H9 (cell line): ENCODE measurements at regions not wholly inside any gene's neighbourhood (a gene's known extent, or its start where the extent isn't known, plus 50 kb on each side); places are given as distances from the start of the nearest gene placed in this dataset.

ENCODE experiments used
- DNase-seq: peaks from one replicate; pipeline ENCODE4 v3.0.0-alpha.2; 2017
- H2AFZ ChIP-seq: one replicate; pipeline ENCODE4 v1.6.1; 2013; ENCODE audit warnings: mild to moderate bottlenecking, low read length, control low read depth, moderate library complexity
- H2AK5ac ChIP-seq: 2 replicates; pipeline ENCODE4 v1.6.1; 2013; ENCODE audit warnings: low read length, control low read depth, mixed read lengths; ENCODE audit not compliant: insufficient read length
- H2BK120ac ChIP-seq: one replicate; pipeline ENCODE4 v1.6.1; 2013; ENCODE audit warnings: low read depth, mild to moderate bottlenecking, low read length, control low read depth, inconsistent platforms; ENCODE audit not compliant: poor library complexity, severe bottlenecking
- H2BK12ac ChIP-seq: 2 replicates; pipeline ENCODE4 v1.6.1; 2013; ENCODE audit warnings: low read length, control low read depth, mixed read lengths, low read depth; ENCODE audit not compliant: insufficient read length
- H2BK15ac ChIP-seq: 2 replicates; pipeline ENCODE4 v1.6.1; 2013; ENCODE audit warnings: low read depth, low read length, control low read depth
- H2BK20ac ChIP-seq: one replicate; pipeline ENCODE4 v1.6.1; 2013; ENCODE audit warnings: low read depth, mild to moderate bottlenecking, low read length, control low read depth, inconsistent platforms; ENCODE audit not compliant: poor library complexity, severe bottlenecking
- H2BK5ac ChIP-seq: 2 replicates; pipeline ENCODE4 v1.6.1; 2013; ENCODE audit warnings: low read length, control low read depth, mixed read lengths; ENCODE audit not compliant: insufficient read length
- H3K14ac ChIP-seq: 2 replicates; pipeline ENCODE4 v1.6.1; 2013; ENCODE audit warnings: low read length, control low read depth; ENCODE audit not compliant: insufficient read depth
- H3K18ac ChIP-seq: 2 replicates; pipeline ENCODE4 v1.6.1; 2013; ENCODE audit warnings: low read depth, mild to moderate bottlenecking, mixed read lengths, low read length, control low read depth; ENCODE audit not compliant: insufficient read length
- H3K23ac ChIP-seq: 2 replicates; pipeline ENCODE4 v1.6.1; 2013; ENCODE audit warnings: low read length, control low read depth, mixed read lengths, low read depth; ENCODE audit not compliant: insufficient read length
- H3K23me2 ChIP-seq: 2 replicates; pipeline ENCODE4 v1.6.1; 2013; ENCODE audit warnings: low read depth, mild to moderate bottlenecking, mixed read lengths, low read length, control low read depth; ENCODE audit not compliant: insufficient read length, poor library complexity, severe bottlenecking
- H3K27ac ChIP-seq: 2 replicates; pipeline ENCODE4 v1.5.1; 2013; ENCODE audit warnings: low read length, control low read depth, mixed read lengths, low read depth; ENCODE audit not compliant: insufficient read length
- H3K27me3 ChIP-seq: 2 replicates; pipeline ENCODE4 v1.6.1; 2013; ENCODE audit warnings: low read length, control low read depth, inconsistent platforms; ENCODE audit not compliant: insufficient read depth
- H3K4ac ChIP-seq: 2 replicates; pipeline ENCODE4 v1.6.1; 2013; ENCODE audit warnings: low read depth, mild to moderate bottlenecking, control low read depth, inconsistent platforms, low read length, moderate library complexity
- H3K4me1 ChIP-seq: 2 replicates; pipeline ENCODE4 v1.6.1; 2013; ENCODE audit warnings: low read length, control low read depth, inconsistent platforms; ENCODE audit not compliant: insufficient read depth
- H3K4me2 ChIP-seq: 2 replicates; pipeline ENCODE4 v1.6.1; 2013; ENCODE audit warnings: low read length, control low read depth, mixed read lengths; ENCODE audit not compliant: insufficient read length, insufficient read depth
- H3K56ac ChIP-seq: 2 replicates; pipeline ENCODE4 v1.6.1; 2013; ENCODE audit warnings: low read depth, mild to moderate bottlenecking, mixed read lengths, low read length, control low read depth; ENCODE audit not compliant: insufficient read length
- H3K79me1 ChIP-seq: 2 replicates; pipeline ENCODE4 v1.6.1; 2013; ENCODE audit warnings: low read depth, mild to moderate bottlenecking, moderate library complexity, low read length, control low read depth, inconsistent platforms; ENCODE audit not compliant: insufficient read depth, poor library complexity, severe bottlenecking
- H3K79me2 ChIP-seq: 2 replicates; pipeline ENCODE4 v1.6.1; 2013; ENCODE audit warnings: low read length, control low read depth, inconsistent platforms; ENCODE audit not compliant: insufficient read depth
- H3K9ac ChIP-seq: 2 replicates; pipeline ENCODE4 v1.6.1; 2013; ENCODE audit warnings: low read length, control low read depth, mixed read lengths; ENCODE audit not compliant: insufficient read length; ENCODE audit errors: extremely low read depth
- H3K9me3 ChIP-seq: one replicate; pipeline ENCODE4 v1.6.1; 2013; ENCODE audit warnings: low read depth, low read length, inconsistent platforms; ENCODE audit not compliant: control insufficient read depth
- H3T11ph ChIP-seq: one replicate; pipeline ENCODE4 v1.6.1; 2013; ENCODE audit warnings: mild to moderate bottlenecking, low read length, control low read depth, inconsistent platforms
- H4K20me1 ChIP-seq: one replicate; pipeline ENCODE4 v1.6.1; 2013; ENCODE audit not compliant: control insufficient read depth, insufficient read length, insufficient read depth
- H4K5ac ChIP-seq: 2 replicates; pipeline ENCODE4 v1.6.1; 2013; ENCODE audit warnings: low read depth, mild to moderate bottlenecking, mixed read lengths, low read length, control low read depth; ENCODE audit not compliant: insufficient read length
- H4K8ac ChIP-seq: replicated peaks from 2 replicates; pipeline ENCODE4 v1.6.1; 2013; ENCODE audit warnings: low read length, control low read depth, mixed read lengths, low read depth; ENCODE audit not compliant: insufficient read length
- H4K91ac ChIP-seq: 2 replicates; pipeline ENCODE4 v1.6.1; 2013; ENCODE audit warnings: low read depth, mild to moderate bottlenecking, moderate library complexity, mixed read lengths, low read length, control low read depth; ENCODE audit not compliant: insufficient read length
- H3K27ac Mint-ChIP-seq, 3 experiments: 2 replicates in 2 of 3; 3 replicates in 1 of 3; pipeline ENCODE4 v1.8.0; 2020 to 2021; ENCODE audit warnings: mixed read lengths in 3 of 3, mild to moderate bottlenecking in 1 of 3, moderate library complexity in 1 of 3
- H3K27me3 Mint-ChIP-seq: 2 replicates; pipeline ENCODE4 v1.8.0; 2021; ENCODE audit warnings: low read depth, mild to moderate bottlenecking, moderate library complexity, mixed read lengths
- H3K36me3 Mint-ChIP-seq, 3 experiments: 2 replicates in 2 of 3; 3 replicates in 1 of 3; pipeline ENCODE4 v1.8.0; 2020 to 2021; ENCODE audit warnings: low read depth in 3 of 3, mixed read lengths in 3 of 3; ENCODE audit not compliant: insufficient read depth in 1 of 3
- H3K4me1 Mint-ChIP-seq, 2 experiments: 2 replicates each; pipeline ENCODE4 v1.8.0; 2020; ENCODE audit warnings: mixed read lengths in 2 of 2
- H3K4me3 Mint-ChIP-seq, 2 experiments: 2 replicates in 1 of 2; 3 replicates in 1 of 2; pipeline ENCODE4 v1.8.0; 2020 to 2021; ENCODE audit warnings: mild to moderate bottlenecking in 2 of 2, mixed read lengths in 2 of 2, moderate library complexity in 1 of 2
- H3K9me3 Mint-ChIP-seq, 2 experiments: 2 replicates in 1 of 2; 3 replicates in 1 of 2; pipeline ENCODE4 v1.8.0; 2020; ENCODE audit warnings: mild to moderate bottlenecking in 2 of 2, mixed read lengths in 2 of 2, moderate library complexity in 1 of 2
- WGBS: extraction: QIAGEN DNeasy Blood & Tissue Kit; methylation state at CpG from one replicate; pipeline ENCODE4 v1.1.7; 2013; ENCODE audit warnings: missing lambda C conversion rate, low lambda C conversion rate, mixed read lengths; ENCODE audit not compliant: insufficient read length; ENCODE audit errors: extremely low coverage; 5-methylcytosine and 5-hydroxymethylcytosine counted together
- TF ChIP-seq, protein P1 (sequence below): fragments of 200-600 bp; sonication (generic); conservative IDR thresholded peaks from 3 replicates; pipeline ENCODE4 v1.8.0; 2021; ENCODE audit warnings: antibody characterized with exemption, mild to moderate bottlenecking

DNA sequence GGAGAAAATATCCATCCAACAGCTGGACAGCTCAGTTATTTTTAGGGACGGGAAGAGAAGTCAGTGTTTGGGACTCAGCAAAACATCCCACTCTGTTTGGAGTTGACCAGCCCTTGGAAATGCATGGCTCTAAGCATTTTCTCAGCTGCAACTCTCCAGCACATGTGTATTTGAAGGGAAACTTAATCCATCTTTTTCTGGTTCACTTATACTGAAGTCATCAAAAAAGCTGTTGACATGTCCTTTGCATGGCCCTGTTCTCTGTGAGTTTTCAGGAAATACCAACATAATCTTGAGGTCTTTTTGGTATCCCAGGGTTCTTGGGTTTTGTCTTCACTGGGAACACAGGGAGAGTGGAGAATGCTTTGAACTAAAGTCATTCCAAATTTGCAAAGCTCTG lies 91.9 kb upstream of the CELF4 start:
- no peak overlapping the region for H2BK120ac ChIP-seq
- H2AFZ ChIP-seq: no peak overlapping the region
- no peak overlapping the region for H2BK20ac ChIP-seq
- no peak overlapping the region for H3K9ac ChIP-seq
- DNase-seq: no peak
- Mint-ChIP-seq H3K27me3 (peaks cover 4% of the 10 kb centered on the region), H3K4me3 (no peak overlapping the region), H3K9me3 (no peaks in the 10 kb centered on the region; a peak in 1 of 5 replicates), H3K27ac (no peak overlapping the region), H3K36me3 (no peaks in the 10 kb centered on the region; a peak in 1 of 7 replicates), H3K4me1 (peaks cover 20 to 23% of the 10 kb centered on the region in 2 experiments)
- no peaks in the 10 kb centered on the region for H3K79me1 ChIP-seq
- WGBS: no CpG with 5 or more reads among the region's 1 CpG
- H3K23ac ChIP-seq: no peak overlapping the region
- no peak overlapping the region for H3K18ac ChIP-seq
- H3K4ac ChIP-seq: no peak overlapping the region
- no peak overlapping the region for H2AK5ac ChIP-seq
- no peak overlapping the region for H3K14ac ChIP-seq
- H4K91ac ChIP-seq: no peak overlapping the region
- H3K79me2 ChIP-seq: no peaks in the 10 kb centered on the region
- no peak overlapping the region for H2BK15ac ChIP-seq
- H3K56ac ChIP-seq: no peak overlapping the region
- H3K27me3 ChIP-seq: no peaks in the 10 kb centered on the region
- H2BK5ac ChIP-seq: no peak overlapping the region
- H3K9me3 ChIP-seq: no peaks in the 10 kb centered on the region
- H4K20me1 ChIP-seq: no peaks in the 10 kb centered on the region
- no peak overlapping the region for H3T11ph ChIP-seq
- H3K23me2 ChIP-seq: no peaks in the 10 kb centered on the region
- peaks cover 6% of the 10 kb centered on the region; the same call in 1 of the 2 replicates for H3K4me1 ChIP-seq
- H3K4me2 ChIP-seq: no peak overlapping the region
- TF ChIP-seq, protein P1, sequence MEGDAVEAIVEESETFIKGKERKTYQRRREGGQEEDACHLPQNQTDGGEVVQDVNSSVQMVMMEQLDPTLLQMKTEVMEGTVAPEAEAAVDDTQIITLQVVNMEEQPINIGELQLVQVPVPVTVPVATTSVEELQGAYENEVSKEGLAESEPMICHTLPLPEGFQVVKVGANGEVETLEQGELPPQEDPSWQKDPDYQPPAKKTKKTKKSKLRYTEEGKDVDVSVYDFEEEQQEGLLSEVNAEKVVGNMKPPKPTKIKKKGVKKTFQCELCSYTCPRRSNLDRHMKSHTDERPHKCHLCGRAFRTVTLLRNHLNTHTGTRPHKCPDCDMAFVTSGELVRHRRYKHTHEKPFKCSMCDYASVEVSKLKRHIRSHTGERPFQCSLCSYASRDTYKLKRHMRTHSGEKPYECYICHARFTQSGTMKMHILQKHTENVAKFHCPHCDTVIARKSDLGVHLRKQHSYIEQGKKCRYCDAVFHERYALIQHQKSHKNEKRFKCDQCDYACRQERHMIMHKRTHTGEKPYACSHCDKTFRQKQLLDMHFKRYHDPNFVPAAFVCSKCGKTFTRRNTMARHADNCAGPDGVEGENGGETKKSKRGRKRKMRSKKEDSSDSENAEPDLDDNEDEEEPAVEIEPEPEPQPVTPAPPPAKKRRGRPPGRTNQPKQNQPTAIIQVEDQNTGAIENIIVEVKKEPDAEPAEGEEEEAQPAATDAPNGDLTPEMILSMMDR: no peak
- H2BK12ac ChIP-seq: no peak overlapping the region
- no peak overlapping the region for H4K8ac ChIP-seq
- no peak overlapping the region for H4K5ac ChIP-seq
- no peak overlapping the region for H3K27ac ChIP-seq
